GM23248 (cell line): ENCODE measurements at regions not wholly inside any gene's neighbourhood (a gene's known extent, or its start where the extent isn't known, plus 50 kb on each side); places are given as distances from the start of the nearest gene placed in this dataset.

Experiments
- DNase-seq: peaks from one replicate; pipeline ENCODE4 v3.0.0-alpha.2; 2015
- H2AFZ ChIP-seq: fragments of 200-600 bp; sonication (generic); 2 replicates; pipeline ENCODE4 v1.6.1; 2016; ENCODE audit warnings: antibody characterized with exemption
- H3F3A ChIP-seq: fragments of 200-600 bp; sonication (generic); 2 replicates; pipeline ENCODE4 v1.6.1; 2016; ENCODE audit warnings: mild to moderate bottlenecking, antibody characterized with exemption, mixed run types; ENCODE audit not compliant: insufficient read depth
- H3K27ac ChIP-seq: fragments of 200-600 bp; sonication (generic); 2 replicates; pipeline ENCODE4 v1.5.1; 2016; ENCODE audit warnings: mild to moderate bottlenecking
- H3K27me3 ChIP-seq: fragments of 200-600 bp; sonication (generic); replicated peaks from 2 replicates; pipeline ENCODE4 v1.6.1; 2016; ENCODE audit warnings: mild to moderate bottlenecking; ENCODE audit not compliant: insufficient read depth
- H3K36me3 ChIP-seq: fragments of 200-600 bp; sonication (generic); 2 replicates; pipeline ENCODE4 v1.6.1; 2016; ENCODE audit warnings: low read depth, mild to moderate bottlenecking
- H3K4me1 ChIP-seq: fragments of 200-600 bp; sonication (generic); 2 replicates; pipeline ENCODE4 v1.6.1; 2016; ENCODE audit warnings: mild to moderate bottlenecking; ENCODE audit not compliant: insufficient read depth
- H3K4me2 ChIP-seq: fragments of 200-600 bp; sonication (generic); one replicate; pipeline ENCODE4 v1.6.1; 2016; ENCODE audit warnings: mild to moderate bottlenecking; ENCODE audit not compliant: unreplicated experiment
- H3K4me3 ChIP-seq: fragments of 200-600 bp; sonication (generic); 2 replicates; pipeline ENCODE4 v1.5.1; 2016; ENCODE audit warnings: mild to moderate bottlenecking
- H3K79me2 ChIP-seq: fragments of 200-600 bp; sonication (generic); 2 replicates; pipeline ENCODE4 v1.6.1; 2016; ENCODE audit warnings: mild to moderate bottlenecking; ENCODE audit not compliant: insufficient read depth
- H3K9ac ChIP-seq: fragments of 200-600 bp; sonication (generic); 2 replicates; pipeline ENCODE4 v1.6.1; 2016; ENCODE audit warnings: mild to moderate bottlenecking
- H3K9me2 ChIP-seq: fragments of 200-600 bp; sonication (generic); 2 replicates; pipeline ENCODE4 v1.6.1; 2016; ENCODE audit warnings: mixed run types, mild to moderate bottlenecking, moderate library complexity; ENCODE audit not compliant: insufficient read depth
- H3K9me3 ChIP-seq: fragments of 200-600 bp; sonication (generic); one replicate; pipeline ENCODE4 v1.6.1; 2017; ENCODE audit warnings: low read depth
- H4K20me1 ChIP-seq: fragments of 200-600 bp; sonication (generic); 2 replicates; pipeline ENCODE4 v1.6.0; 2016; ENCODE audit not compliant: insufficient read depth
- EZH2 ChIP-seq: fragments of 200-600 bp; sonication (generic); IDR thresholded peaks from 2 replicates; pipeline ENCODE4 v1.6.1; 2018; ENCODE audit warnings: antibody characterized with exemption, mild to moderate bottlenecking; ENCODE audit not compliant: insufficient read depth, poor library complexity, severe bottlenecking
- EZH2phosphoT487 ChIP-seq: fragments of 200-600 bp; sonication (generic); IDR thresholded peaks from 2 replicates; pipeline ENCODE4 v1.6.1; 2018; ENCODE audit warnings: antibody characterized with exemption, moderate library complexity, mild to moderate bottlenecking, low read depth; ENCODE audit not compliant: insufficient read depth
- WGBS, 2 experiments: methylation state at CpG; one replicate each; pipeline ENCODE4 v1.1.6; 2015 to 2017; ENCODE audit warnings: low lambda C conversion rate in 2 of 2, low coverage in 1 of 2; ENCODE audit errors: missing lambda C conversion rate in 2 of 2; 5-methylcytosine and 5-hydroxymethylcytosine counted together
- in situ Hi-C: fragments of 300-500 bp; cut with MboI; formaldehyde crosslinking; loops from 2 replicates; pipeline ENCODE4 v1.15.0; 2020

DNA sequence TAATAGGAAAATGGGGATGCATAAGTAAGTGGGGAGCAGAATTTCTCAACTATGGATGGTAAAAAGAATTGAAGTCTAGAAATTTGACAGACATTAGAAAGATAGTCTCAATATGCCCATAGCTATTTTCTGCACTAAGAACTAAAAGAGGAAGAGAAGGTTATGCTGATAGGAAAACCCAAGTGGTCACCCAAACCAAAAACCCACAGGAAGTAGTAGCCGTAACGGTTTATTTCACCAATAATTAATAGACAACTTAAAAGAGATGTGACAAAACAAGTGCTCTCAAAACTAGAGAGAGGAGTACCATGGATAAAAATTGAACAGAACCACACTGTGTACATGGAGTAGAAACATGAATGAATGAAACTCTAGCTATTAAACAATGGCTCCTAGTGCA is 295.4 kb downstream of the FSCB start:
- H3K9me2 ChIP-seq, result no peaks in the 10 kb centered on the region
- no peaks in the 10 kb centered on the region for H3K79me2 ChIP-seq
- no peak for TF ChIP-seq EZH2phosphoT487
- no peak for TF ChIP-seq EZH2
- no peak for DNase-seq
- H3K9me3 ChIP-seq, result peaks cover 8% of the 10 kb centered on the region
- no peak overlapping the region for H3K9ac ChIP-seq
- H2AFZ ChIP-seq, result no peak overlapping the region
- no peak overlapping the region for H3K4me2 ChIP-seq
- H4K20me1 ChIP-seq, result no peaks in the 10 kb centered on the region
- no peaks in the 10 kb centered on the region for H3K4me1 ChIP-seq
- WGBS, 2 experiments, result 59 to 62% methylated on average over 2 of the region's 2 CpGs
- H3K27me3 ChIP-seq, result no peaks in the 10 kb centered on the region
- no peak overlapping the region for H3K4me3 ChIP-seq
- no peaks in the 10 kb centered on the region for H3K36me3 ChIP-seq
- no peak overlapping the region for H3K27ac ChIP-seq
- in situ Hi-C loops, result no loop called here
- H3F3A ChIP-seq, result no peaks in the 10 kb centered on the region

DNA sequence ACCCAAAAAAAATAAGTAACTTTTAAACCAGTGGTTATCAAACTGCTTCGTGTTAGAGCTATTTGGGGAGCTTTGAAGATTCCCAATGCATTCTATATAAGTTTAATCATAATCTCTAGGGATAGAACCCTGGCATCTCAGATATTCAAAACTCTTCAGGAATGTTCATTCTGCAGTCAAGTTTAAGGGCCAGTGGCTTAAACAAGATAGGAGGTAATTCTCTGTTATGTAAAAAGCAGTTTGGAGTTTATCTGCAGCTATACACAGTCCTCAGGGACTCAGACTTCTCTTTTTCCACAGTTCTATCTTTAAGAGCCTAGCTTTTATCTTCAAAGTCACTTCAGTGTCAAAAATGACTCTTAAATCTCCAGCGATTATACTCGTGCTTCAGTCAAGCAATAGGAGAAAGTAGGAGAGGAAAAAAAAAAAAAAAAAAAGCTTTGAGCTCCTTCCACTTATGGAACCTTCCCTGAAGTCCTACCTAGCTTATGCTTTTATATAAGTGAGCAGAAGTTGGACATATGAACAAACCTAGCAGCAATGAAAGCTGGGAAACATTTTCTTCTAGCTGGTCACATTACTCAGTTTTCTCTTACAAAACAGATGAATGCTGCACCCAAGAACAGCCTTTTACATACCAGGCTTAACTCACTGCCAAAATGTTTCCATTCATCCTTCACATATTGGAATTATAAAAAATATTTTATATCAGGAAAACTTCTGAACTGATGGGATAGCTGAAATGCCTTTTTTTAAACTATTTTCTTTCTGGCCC is 302.8 kb downstream of the FSCB start:
- Histone ChIP-seq H3K9me2 (no peaks in the 10 kb centered on the region), H3K4me3 (no peak overlapping the region), H3K9ac (no peak overlapping the region), H3K4me2 (no peak overlapping the region), H3K9me3 (peaks cover 6% of the 10 kb centered on the region), H4K20me1 (no peaks in the 10 kb centered on the region), H3K36me3 (no peaks in the 10 kb centered on the region), H3K27me3 (no peaks in the 10 kb centered on the region), H3K4me1 (no peaks in the 10 kb centered on the region), H3K27ac (no peak overlapping the region), H3F3A (no peaks in the 10 kb centered on the region), H3K79me2 (no peaks in the 10 kb centered on the region), H2AFZ (no peak overlapping the region)
- TF ChIP-seq EZH2, result no peak
- TF ChIP-seq EZH2phosphoT487, result no peak
- no peak for DNase-seq
- in situ Hi-C loops, result no loop called here
- WGBS, 2 experiments, result 25 to 26% methylated on average over 3 of the region's 3 CpGs

DNA sequence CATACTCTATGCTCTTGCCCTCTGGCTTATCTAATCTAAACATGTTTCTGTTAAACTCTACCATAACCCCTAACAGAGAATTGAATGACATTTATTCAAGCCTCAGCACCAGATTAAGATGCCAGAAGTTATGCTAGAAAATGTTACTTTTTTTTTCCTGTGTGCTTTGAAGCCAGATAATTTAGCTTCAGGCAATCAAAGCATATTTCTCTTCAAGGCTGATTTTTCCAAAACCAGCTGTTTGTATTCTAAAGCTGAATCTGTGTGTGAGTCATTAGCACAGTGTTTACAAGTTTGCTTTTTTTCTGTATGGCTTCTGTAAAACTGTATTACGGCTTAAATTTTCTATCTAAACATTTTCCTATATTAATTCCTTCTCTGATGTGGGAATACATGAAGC is 326.1 kb downstream of the FSCB start:
- Histone ChIP-seq H3K27ac (no peak overlapping the region), H3K4me3 (no peak overlapping the region), H3K9me2 (no peaks in the 10 kb centered on the region), H3F3A (no peaks in the 10 kb centered on the region), H3K9ac (no peak overlapping the region), H4K20me1 (no peaks in the 10 kb centered on the region), H2AFZ (no peak overlapping the region), H3K27me3 (no peaks in the 10 kb centered on the region), H3K4me1 (no peaks in the 10 kb centered on the region), H3K9me3 (no peaks in the 10 kb centered on the region), H3K36me3 (no peaks in the 10 kb centered on the region), H3K4me2 (no peak overlapping the region), H3K79me2 (no peaks in the 10 kb centered on the region)
- WGBS, 2 experiments, result 19 to 23% methylated on average over 1 of the region's 1 CpG
- DNase-seq, result no peak
- in situ Hi-C loops, result no loop called here
- no peak for TF ChIP-seq EZH2phosphoT487

DNA sequence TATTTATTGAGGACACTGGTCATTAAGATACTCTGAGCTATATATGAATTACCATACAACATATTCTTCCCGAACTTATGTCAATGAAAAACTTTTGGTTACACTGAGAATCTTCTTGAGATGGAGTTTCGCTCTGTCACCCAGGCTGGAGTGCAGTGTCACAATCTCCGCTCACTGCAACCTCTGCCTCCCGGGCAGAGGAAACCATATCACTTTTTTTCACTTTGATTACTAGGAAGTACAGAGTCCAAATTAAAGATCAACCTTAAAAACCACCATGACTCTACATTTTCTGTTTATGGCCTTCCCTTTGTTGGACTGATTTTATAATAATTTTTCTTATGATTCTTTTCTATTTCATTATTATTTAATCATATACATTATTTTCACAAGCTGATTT is 336.5 kb downstream of the FSCB start:
- Histone ChIP-seq H3K4me2 (no peak overlapping the region), H3K9me2 (no peaks in the 10 kb centered on the region), H3K4me3 (no peak overlapping the region), H4K20me1 (no peaks in the 10 kb centered on the region), H3K9me3 (no peaks in the 10 kb centered on the region), H3K27me3 (no peaks in the 10 kb centered on the region), H3K36me3 (no peaks in the 10 kb centered on the region), H3F3A (no peaks in the 10 kb centered on the region), H3K79me2 (no peaks in the 10 kb centered on the region), H3K9ac (no peak overlapping the region), H3K27ac (no peak overlapping the region), H2AFZ (no peak overlapping the region), H3K4me1 (no peaks in the 10 kb centered on the region)
- in situ Hi-C loops, result no loop called here
- TF ChIP-seq EZH2, result no peak
- no peak for TF ChIP-seq EZH2phosphoT487
- 20 to 28% methylated on average over 4 of the region's 4 CpGs for WGBS, 2 experiments
- DNase-seq, result no peak

DNA sequence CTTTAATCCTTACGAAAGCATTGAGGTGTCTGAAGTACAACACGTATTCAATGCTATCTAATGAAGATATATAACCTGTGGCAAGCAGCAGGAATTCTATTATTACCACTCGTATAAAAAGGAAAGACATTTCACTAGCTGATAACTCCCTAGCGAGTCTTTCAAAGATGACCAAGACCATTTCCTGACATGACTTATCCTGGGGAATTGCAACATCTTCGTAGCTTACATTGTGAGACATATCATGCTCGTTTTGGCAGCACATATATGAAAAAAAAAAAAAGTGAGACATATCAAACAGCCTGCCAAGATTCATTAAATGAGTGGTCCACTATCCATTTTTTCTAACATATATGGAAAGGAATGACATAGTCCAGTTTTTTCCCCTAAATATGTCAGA is 337.0 kb downstream of the FSCB start:
- H3F3A ChIP-seq, result no peaks in the 10 kb centered on the region
- no peaks in the 10 kb centered on the region for H3K36me3 ChIP-seq
- H3K9ac ChIP-seq, result no peak overlapping the region
- DNase-seq, result no peak
- in situ Hi-C loops, result no loop called here
- H3K4me3 ChIP-seq, result no peak overlapping the region
- no peak overlapping the region for H3K27ac ChIP-seq
- H2AFZ ChIP-seq, result no peak overlapping the region
- H3K4me2 ChIP-seq, result no peak overlapping the region
- no peaks in the 10 kb centered on the region for H3K79me2 ChIP-seq
- TF ChIP-seq EZH2phosphoT487 (no peak), EZH2 (no peak)
- no peaks in the 10 kb centered on the region for H3K9me3 ChIP-seq
- H4K20me1 ChIP-seq, result no peaks in the 10 kb centered on the region
- no peaks in the 10 kb centered on the region for H3K9me2 ChIP-seq
- no peaks in the 10 kb centered on the region for H3K27me3 ChIP-seq
- no peaks in the 10 kb centered on the region for H3K4me1 ChIP-seq
- WGBS, 2 experiments, result 22% methylated on average over 6 of the region's 6 CpGs
